HG03442 (cell line): ENCODE measurements at regions not wholly inside any gene's neighbourhood (a gene's known extent, or its start where the extent isn't known, plus 50 kb on each side); places are given as distances from the start of the nearest gene placed in this dataset.
"Not testable (repeated sequence)": the region's sequence is repeated elsewhere in the genome, so short reads cannot be mapped to it uniquely, and the experiment has no call there.

ENCODE experiments used
- ATAC-seq: cut with Tn5 transposase; IDR thresholded peaks from one replicate; pipeline ENCODE4 v1.9.1; 2021; ENCODE audit warnings: mild to moderate bottlenecking, moderate library complexity; ENCODE audit not compliant: unreplicated experiment

DNA sequence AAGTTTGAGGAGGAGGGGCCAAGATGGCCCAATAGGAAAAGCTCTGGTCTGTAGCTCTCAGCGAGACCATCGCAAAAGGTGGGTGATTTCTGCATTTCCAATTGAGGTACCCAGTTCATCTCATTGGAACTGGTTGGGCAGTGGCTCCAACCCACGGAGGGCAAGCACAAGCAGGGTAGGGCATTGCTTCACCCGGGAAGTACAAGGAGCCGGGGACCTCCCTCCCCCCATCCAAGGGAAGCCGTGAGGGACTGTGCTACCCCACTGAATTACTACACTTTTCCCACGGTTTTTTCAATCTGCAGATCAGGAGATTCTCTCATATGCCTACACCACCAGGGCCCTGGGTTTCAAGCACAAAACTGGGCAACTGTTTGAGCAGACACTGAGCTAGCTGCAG is 58.0 kb upstream of the EFCAB3 start:
- ATAC-seq, result no peak

DNA sequence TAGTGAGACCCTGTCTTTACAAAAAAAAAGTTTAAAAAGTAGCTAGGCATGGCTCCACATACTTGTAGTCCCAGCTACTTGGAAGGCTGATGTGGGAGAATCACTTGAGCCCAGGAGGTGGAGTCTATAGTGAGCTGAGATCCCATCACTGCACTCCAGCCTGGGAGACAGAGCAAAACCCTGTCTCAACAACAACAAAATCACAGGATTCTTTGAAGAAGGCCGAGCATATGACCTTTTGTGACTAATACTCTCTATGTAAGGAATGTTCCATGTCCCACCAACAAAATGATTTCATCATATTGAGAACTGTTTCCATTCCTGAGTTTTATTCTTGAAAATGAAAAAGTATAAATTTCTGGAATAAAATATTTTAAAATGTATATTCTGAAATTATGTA is 58.9 kb upstream of the EFCAB3 start:
- no peak for ATAC-seq

DNA sequence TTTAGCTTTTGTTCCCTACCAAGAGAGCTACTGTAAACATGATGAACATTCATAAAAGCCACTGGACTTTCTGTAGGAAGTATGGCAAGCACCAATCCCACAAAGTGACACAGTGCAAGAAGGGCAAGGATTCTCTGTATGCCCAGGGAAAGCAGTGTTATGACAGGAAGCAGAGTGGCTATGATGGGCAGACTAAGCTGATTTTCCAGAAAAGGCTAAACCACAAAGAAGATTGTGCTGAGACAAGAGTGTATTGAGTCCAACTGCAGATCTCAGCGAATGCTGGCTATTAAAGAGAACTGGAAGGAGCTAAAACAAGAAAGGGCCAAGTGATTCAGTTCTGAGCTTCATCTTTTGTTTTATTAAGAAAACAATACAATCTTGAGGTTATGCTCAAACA is 60.5 kb upstream of the EFCAB3 start:
- ATAC-seq, result no peak

DNA sequence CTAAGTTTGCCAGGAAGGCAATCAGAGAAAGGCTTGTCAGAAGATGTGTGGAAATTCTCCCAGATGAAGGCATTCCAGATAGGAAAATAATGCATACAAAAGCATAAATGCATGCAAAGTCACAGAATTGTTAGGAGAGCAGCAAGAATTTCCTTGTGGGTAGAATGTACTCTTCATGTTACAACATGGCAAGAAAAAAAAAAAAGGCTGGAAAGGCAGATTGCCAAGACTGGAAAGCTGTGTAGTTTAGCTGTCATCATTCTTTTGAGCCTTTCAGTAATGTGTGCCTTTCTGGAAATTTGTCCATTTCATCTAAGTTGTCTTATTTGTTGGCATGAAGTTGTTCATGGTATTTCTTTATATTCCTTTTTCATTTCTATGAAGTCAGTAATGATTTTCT is 71.0 kb upstream of the EFCAB3 start:
- ATAC-seq, result no peak

DNA sequence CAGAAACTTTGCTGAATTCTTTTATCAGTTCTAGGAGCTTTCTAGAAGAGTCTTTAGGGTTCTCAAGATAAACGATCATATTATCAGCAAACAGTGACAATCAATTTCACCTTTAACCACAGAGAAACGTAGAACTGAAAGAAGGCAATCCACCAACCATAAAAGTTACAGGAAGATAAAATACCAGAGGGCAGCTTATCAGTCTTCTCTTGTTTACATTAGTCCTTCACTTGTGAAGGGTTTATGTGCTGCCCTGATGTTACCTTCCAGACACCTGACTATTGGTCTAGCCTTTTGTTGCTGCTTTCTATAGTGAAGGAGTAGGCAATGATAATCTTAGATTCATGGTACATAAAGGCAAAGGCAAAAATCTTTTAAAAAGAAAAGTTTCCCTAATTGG is 73.2 kb upstream of the EFCAB3 start:
- ATAC-seq, result no peak

DNA sequence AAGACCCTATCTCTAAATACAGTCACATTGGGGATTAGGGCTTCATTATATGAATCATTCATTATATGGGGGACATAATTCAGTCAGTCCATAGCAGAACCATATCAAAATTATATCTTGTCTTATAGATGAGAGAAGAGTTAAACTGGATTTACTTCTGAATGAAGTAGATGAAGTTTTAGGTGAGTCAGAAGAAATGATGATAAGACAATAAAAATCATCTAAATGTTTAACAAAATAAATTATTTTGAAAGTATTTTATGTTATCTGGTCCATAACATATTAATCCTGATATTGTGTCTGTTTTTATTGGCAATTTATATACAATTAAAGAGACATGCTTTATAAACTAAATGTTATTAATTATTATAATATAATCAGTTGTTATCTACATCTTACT is 76.9 kb upstream of the EFCAB3 start:
- no peak for ATAC-seq

DNA sequence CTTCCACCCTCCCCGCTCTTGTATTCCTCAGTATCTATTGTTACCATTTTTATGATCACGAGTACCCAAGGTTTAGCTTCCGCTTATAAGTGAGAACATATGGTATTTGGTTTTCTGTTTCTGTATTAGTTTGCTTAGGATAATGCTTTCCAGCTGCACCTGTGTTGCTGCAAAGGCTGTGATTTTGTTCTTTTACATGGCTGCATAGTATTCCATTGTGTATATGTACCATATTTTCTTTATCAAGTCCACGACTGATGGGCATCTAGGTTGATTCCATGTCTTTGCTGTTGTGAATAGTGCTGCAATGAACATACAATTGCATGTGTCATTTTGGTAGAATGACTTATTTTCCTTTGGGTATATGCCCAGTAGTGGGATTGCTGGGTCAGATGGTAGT is 79.7 kb upstream of the EFCAB3 start:
- no peak for ATAC-seq

DNA sequence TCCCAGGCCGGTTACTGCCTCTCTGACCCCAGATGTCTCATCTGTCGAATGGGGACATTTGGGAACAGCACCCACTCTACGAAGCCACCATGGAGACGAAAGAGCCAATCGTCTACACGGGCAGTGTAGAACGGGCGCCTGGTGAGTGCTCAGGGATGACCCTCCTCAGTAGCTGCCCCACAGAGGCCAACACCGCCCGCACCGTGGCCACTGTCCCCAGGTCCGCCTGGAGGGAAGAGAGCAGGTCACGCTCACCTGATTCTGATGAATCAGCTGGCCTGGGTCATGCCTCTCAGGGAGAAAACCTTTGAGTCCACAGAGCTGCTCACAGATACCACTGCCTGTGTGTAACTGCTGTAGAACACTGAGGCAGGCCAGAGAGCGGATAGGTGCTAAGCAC is 105.1 kb upstream of the EFCAB3 start:
- ATAC-seq, result not testable (repeated sequence)

DNA sequence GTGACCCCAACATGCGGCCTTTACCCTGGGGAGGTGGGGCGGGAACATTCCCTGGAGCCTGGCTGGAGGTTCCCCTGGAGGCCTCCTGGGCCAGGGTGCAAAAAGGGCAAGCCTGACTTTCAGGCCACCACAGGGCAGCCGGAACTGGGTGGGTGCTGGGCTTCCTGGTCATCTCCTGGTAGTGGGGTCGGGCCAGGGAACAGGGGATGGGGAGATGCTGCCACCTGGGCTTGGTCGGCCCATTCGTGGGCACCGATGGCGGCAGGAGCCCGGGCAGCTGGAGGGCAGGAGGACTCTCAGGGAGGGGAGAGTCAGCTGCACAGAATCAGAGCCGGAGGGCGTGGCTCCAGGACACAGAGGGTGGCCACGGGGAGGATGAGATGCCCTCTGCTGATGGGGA is 112.0 kb upstream of the EFCAB3 start:
- not testable (repeated sequence) for ATAC-seq

DNA sequence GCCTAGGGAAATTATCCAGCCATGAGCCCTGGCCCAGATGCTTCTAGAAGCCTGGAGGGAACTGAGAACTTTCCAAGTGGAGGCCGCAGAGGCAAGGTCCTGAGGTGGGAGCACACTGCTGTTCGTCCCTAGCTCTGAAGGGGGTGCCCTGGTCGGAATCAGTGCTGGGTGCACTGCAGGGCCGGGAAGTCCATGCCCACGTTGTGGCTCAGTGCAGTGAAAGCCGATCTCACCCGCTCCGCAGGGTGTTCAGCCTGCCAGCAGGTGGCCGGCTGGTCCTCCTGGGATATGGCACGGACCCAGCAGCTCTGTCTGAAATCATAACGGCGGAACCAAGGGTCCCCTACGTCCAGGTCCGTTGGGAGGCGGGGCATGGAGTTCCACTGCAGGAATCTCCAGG is 115.4 kb upstream of the EFCAB3 start:
- not testable (repeated sequence) for ATAC-seq

DNA sequence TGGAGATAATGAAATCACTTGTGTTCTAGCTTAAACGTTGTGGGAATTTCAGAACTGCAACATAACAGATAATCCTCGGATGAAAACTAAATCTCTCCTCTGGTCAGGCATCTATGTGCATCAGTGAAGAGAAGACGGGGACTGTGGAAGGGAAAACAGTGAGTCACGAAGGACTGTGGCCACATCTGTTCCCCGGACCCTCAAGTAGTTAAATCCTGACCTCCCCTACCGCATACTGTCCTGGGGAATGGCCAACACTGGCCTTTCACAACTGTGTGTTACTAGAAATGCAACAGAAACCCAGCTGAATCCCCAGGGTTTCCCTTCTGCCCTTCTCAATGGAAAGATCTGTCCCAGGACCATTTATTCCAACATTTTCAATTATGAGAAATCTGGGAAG is 124.6 kb upstream of the EFCAB3 start:
- ATAC-seq, result not testable (repeated sequence)

DNA sequence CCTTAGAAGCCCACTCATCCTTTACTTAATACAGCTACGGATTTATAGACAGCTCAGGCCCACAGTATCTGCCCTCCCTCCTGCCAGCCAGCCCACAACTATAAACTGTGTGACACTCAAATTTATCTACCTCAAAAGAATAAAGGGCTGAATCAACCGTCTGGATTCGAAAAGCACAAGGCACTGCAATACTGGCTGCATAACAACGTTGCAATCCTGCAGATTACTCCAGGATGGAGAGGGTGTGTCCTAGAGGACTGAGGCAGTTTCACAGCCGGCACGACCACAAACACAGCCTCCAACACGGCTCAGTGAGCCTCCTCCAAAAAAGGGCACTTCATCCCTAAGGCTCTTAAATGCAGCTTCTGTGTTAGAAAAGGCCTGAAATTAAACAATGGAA is 138.3 kb upstream of the EFCAB3 start:
- ATAC-seq, result not testable (repeated sequence)

DNA sequence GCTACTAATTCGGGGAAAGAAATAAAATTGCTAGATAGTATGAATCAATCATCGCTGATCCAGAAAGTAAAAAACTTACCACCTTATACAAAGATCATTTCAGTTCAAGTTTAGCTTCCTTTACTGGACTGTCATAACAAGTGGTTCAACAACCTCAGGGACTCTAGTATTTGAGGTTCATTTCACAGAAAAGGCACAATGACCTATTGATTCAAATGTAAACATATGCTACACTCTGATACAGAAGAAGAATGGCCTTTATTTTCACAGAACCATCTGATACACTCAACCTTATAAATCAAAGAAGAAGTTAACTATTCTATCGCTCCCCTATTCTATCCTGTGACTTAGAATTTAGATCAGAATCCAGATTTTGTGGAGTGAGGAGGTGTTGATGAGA is 140.8 kb upstream of the EFCAB3 start:
- ATAC-seq, result not testable (repeated sequence)

DNA sequence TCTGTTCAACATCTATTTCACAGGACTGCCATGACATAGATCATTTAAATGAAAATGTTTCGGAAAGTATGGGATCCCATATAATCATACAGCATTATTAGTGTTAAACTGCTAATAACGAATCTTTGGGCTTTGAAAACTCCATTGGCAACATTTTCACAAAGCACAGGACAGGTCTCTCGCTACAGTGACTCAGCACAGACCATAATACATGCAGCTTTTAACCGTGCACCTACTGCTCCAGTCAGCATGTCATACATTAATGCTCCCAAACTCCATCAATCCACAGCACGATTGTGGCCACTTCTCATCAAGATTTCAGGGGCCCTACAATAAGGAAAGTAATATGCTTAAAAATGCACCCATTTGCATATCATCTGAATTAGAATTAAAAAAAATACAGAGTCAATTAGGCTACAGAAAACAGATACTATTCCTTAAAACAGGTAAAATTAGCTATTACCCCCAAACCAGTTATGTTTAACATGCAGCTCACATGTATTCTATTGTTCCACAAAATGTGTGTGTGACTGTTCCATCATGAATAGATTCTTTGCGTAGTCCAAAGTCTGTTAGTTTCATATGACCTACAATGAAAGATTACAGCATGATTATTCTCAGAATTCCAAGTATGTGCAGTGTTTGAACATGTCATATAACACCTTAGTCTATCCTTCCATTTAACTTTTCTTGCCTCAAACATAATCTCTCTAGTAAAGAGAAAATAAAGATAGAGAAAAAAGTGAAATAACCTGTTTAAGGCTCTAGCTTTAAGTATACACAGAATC is 141.6 kb upstream of the EFCAB3 start:
- ATAC-seq, result not testable (repeated sequence)

DNA sequence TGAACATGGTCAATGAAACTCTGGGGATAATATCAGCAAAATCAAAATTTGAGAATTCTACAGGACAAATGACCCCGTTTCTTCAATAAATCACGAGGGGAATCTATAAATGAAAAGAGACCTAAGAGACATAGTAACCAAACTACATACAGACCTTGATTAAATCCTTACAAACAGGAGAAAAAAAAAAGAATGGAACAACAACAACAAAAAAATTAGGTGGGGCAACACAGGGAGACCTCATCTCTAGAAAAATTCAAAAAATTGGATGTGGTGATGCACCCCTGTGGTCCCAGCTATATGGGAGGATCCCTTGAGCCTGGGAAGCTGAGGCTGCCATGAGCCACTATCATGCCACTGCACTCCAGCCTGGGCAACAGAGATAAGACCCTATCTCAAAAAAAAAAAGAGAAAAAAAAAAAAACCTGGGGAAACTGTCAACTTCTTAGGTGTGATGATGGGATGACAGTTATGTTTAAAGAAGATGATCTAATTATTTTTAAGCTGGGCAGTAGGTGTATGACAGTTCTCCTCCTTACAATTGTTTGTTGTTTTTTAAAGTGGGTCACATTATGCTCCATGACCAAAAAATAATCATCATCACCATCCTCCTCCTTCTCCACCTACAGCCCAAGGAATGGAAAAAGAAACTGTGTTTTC is 146.4 kb upstream of the EFCAB3 start:
- not testable (repeated sequence) for ATAC-seq

DNA sequence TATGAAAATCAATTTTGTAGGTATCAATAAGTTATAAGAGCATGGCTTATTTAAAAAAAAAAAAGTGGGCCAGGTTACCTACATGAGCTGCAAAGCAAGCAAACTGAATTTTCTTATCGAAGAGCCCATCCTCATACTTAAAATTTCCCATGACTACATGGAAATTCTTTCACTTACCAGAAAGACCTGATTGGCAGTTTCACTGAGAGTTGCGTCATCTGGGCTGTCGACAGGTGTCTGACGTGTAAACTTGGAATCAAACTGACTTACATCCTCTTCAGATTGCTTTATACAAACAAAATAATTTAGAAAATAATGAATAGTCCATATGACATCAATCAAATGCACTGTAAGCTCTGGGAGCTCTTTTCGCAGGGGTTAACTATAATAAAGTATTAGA is 149.1 kb upstream of the EFCAB3 start:
- ATAC-seq, result not testable (repeated sequence)

DNA sequence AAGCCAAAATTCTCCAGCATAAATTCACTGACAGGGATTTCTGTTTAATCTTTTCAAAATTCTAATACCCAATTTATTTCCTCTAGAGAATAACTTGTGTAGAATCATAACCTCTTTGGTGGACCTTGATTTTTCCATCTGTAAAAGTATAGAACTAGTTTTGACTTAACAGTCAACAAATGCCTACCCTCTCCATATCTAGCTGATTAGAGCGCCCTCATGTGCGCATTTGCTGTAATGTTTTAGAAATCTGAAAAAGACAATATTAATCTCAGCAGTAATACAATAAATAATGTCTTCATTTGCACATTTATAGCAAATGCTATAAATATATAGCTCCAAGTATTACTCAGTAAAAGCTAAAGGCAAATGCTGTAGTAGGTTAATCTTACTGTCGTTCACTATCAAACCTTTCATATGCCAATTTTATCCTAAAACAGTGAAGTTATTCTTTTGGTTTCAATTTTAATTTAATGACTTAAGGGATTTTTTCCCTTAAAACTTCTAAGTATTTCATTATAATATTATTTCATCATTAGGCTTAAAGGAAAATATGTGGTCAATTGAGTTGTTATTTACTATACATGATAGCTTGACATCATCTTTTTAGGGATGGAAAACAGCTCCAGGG is 153.6 kb upstream of the EFCAB3 start:
- ATAC-seq, result not testable (repeated sequence)

DNA sequence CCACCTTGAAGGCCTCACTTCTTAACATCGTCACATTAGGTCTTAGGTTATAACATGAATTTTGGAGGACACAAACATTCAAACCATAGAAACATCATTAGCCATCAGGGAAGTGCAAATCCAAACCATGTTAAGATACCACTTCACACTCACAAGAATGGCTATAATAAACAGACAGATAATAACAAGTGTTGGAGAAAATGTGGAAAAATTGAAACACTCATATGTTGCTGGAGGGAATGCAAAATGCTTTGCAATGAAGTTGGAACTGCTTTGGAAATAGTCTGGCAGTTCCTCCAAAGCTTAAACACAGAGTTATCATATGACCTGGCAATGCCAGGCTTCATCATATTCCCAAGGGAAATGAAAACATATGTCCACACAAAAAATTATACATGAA is 156.8 kb upstream of the EFCAB3 start:
- not testable (repeated sequence) for ATAC-seq

DNA sequence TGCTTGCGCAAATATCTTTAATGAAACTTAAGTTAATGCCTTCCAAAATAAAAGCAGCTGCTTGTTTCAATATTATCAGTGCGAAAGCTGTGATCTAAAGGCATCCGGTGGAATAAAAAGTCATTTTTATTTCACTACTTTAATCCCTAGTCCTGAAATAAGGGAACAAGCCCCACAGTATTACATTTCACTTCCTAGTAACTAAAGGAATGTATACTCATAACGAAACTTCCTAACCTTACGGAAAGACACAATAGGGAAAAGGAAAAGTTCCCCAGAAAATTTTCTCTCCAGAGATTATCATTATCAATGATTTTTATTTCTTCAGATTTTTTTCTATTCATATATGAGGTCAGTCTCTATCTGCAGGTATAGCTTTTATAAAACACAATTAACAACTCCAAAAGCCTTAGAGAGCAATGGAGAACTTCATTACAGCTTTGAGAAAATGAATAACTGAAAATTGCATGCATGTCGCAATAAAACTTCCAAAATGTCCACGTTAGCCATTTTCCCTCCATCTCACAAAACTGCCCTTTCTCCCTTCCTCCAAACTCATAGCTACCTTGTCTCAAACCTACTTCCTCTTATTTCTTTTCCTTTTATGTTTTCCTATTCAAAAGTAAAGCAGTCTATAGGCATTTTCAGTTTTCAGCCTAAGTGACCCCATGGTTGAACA is 154.3 kb upstream of the MED13 start:
- no peak for ATAC-seq

DNA sequence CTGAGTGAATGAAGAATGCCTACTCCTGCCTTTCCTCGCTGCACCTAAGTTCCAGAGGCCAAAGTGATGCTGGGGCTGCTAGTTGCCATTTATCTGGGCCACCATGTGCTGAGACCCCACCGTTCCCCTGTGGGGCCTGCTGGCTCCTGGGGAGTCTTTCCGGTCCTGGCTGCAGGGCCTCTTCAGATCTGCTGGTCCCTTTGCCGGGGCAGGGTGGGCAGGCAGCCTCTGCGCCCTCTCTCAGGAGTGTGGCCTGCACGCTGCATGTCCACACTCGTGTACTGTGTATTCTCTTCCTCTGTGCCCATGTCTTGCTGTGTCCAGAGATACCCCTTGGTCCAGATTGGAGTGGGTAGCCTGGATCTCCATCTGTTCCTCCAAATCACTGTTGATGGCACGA is 151.8 kb upstream of the MED13 start:
- ATAC-seq, result no peak

DNA sequence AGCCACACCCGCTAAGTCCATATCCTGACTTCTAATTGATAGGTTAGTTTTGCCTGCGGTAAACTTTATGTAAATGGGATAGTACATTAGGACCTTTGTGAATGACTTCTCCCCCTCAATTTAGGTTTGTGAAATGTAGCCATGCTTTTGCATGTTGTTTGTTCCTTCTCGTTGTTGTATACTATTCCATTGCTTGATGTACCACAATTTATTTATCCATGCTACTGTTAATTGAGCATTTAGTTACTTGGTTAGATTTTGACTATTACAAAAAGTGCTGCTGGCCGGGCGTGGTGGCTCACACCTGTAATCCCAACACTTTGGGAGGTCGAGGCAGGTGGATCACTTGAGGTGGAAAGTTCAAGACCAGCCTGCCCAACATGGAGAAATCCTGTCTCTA is 150.8 kb upstream of the MED13 start:
- not testable (repeated sequence) for ATAC-seq

DNA sequence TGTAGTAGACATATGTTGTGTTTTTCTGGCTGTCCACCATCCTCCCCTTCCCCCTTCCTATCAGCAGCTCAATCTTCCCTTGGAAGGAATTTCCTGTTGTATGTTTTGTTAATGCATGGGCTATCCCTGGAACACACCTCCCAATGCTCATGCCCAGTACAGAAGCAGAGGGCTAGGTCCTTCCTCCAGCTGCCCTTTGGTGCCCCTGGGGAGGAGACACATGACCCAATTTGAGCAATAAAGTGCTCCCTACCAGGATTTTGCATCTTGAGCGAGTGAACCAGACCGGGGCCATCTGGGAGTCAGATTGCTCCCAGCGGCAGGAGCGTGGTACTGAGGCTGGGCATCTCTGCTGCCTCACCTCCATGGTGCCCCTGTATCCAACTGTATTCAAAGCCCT is 141.5 kb upstream of the MED13 start:
- no peak for ATAC-seq
